AG20443 (cell line): ENCODE measurements at regions not wholly inside any gene's neighbourhood (a gene's known extent, or its start where the extent isn't known, plus 50 kb on each side); places are given as distances from the start of the nearest gene placed in this dataset.
"Not testable (repeated sequence)": the region's sequence is repeated elsewhere in the genome, so short reads cannot be mapped to it uniquely, and the experiment has no call there.

Experiments
- DNase-seq: peaks from one replicate; pipeline ENCODE4 v3.0.0; 2012; ENCODE audit warnings: low spot score, mixed read lengths

- no peak for DNase-seq
Observed at GRCh38 chr16:65622151-65622550, 500.3 kb upstream of the CDH11 start.

GRCh38 chr16:65621640-65622039 lies 499.8 kb upstream of the CDH11 start:
- DNase-seq = no peak

- DNase-seq = no peak
Observed at GRCh38 chr16:65619606-65620005, 497.7 kb upstream of the CDH11 start.

- DNase-seq = no peak
Observed at GRCh38 chr16:65618931-65619330, 497.1 kb upstream of the CDH11 start.

DNA sequence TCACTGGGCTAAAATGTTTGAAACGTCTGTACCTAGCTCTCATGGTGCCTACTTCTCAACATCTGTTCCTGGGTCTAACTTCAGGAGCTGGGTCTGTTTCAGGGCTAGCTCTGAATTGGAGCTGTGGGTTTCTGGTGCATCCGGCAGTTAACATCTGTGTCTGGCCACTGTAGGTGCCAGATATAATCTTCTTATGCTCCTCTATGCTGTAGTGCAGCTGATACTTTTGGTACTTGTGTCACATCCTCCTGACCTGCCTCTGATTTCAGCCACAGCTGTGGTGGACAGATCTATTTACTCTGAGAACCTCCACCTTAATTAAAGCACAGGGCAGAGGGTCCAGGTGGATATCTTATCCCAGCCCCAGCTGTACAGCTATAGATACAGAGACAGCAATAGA lies 496.5 kb upstream of the CDH11 start:
- no peak for DNase-seq

GRCh38 chr16:65617421-65617820 lies 495.6 kb upstream of the CDH11 start:
- no peak for DNase-seq

- no peak for DNase-seq
Observed at GRCh38 chr16:65608455-65608854, 486.6 kb upstream of the CDH11 start.

DNA sequence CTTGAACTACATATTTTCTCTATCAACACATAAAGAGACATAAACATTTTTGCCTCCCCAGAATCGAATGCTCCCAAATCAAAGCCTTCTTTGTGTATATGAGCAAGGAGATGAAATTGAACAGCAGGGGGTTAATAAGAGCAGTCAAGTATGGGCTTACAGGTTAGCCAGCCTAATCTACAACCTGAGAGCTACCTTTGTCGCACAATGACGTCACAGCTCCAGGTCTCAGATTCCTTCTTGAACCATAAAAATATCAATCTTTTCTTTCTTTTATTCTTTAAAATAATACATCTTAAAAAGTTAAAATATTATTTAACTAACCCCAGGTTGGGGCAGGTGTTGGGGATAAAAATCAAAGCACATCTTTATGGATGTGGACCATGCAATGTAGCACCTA lies 482.9 kb upstream of the CDH11 start:
- DNase-seq = no peak

GRCh38 chr16:65601781-65602180 lies 479.9 kb upstream of the CDH11 start:
- peak; percentile 45 for DNase-seq

- DNase-seq = no peak
Observed at GRCh38 chr16:65600629-65601028, 478.8 kb upstream of the CDH11 start.

DNA sequence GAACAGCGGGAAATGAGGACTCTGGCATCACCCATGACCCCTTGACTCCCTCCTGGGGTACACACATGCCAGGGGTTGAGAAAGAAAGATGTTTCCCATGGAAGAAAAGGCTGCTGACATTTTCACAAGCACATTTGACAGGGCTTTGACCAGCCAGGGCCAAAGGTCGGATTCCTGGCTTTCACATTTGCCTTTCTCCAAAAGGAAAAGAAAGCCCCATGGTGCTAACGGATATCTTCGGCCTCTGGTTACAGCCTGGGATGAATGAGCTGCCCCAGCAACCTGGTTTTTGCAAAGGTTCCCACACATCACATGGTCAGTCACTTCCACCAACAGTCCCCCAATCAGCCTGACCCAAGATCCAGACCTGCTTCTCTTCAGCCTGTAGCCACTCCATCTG lies 478.2 kb upstream of the CDH11 start:
- DNase-seq = no peak

- DNase-seq = no peak
Observed at GRCh38 chr16:65598621-65599020, 476.8 kb upstream of the CDH11 start.

DNA sequence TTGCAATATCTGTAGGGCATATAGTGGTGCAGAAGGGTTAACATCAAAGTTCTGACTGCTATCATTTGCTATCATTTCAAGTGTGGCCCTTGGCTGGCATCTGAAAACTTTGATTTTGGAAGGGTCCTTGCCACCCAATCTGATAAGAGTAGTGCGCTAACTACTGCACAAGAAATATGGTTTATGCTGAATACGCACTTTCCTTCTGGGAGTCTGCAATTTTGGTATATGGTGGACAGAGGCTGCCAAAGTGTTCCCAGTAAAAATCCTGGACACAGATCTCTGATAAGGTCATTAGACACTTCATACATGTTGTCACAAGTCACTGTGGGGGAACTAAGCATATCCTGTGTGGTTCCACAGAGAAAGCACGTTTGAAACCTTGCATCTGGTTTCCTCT lies 461.6 kb upstream of the CDH11 start:
- DNase-seq = no peak

- no peak for DNase-seq
Observed at GRCh38 chr16:65579050-65579449, 457.2 kb upstream of the CDH11 start.

- DNase-seq = no peak
Observed at GRCh38 chr16:65576631-65577030, 454.8 kb upstream of the CDH11 start.

GRCh38 chr16:65576139-65576538 lies 454.3 kb upstream of the CDH11 start:
- DNase-seq = no peak

GRCh38 chr16:65574326-65574966 lies 452.6 kb upstream of the CDH11 start:
- no peak for DNase-seq

GRCh38 chr16:65572156-65572555 lies 450.3 kb upstream of the CDH11 start:
- peak; percentile 80 for DNase-seq

DNA sequence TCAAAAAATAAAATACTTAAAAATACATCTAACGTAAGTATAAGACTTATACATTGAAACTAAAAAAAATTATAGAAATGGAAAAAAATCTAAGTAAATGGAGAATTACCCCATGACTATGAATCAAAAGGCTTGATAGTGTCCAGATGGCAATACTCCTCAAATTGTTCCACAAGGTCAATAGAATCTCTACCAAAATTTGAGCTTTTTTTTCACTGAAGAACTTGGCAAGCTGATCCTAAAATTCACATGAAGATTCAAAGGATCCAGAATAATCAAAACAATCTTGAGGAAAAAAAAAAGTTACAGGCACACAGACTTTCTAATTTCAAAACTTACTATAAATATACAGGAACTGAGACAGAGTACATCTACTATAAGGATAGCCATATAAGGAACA lies 448.4 kb upstream of the CDH11 start:
- no peak for DNase-seq

DNA sequence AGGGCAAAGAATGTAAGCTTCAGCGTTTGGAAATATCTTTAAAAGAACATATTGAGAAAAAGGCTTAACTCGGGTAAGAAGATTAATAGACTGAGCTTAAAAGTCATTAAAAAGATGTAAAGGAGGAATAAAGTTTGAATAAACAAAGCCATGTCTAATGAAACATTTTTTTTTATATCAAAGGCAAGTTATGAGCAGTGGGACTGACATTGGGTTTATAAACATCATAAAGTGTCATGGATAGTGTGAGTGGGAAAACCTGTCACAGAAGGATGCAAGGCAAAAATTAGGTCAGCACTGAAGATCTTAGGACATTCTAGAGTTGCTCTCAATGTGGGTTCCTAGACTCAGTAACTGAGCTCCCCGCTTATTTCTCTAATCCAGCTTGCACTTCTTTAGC lies 438.0 kb upstream of the CDH11 start:
- DNase-seq = no peak

DNA sequence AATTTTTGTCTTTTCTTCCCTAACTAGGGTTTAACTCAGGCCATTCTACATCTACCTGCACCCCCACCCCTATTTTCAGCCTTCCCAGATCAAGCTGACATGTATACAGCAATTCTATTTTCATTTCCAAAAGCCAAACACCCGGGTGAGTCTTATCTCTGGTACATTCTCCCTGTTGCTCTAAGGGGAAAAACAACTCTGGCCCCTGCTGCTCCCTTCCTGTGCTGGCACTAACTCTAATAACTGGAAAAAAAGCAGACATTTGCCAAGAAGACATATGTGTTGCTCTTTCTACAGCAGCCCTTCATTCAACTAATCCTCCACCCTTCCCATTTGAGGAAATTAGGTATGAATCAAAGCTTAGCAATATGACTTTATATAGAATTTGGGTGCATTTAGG lies 427.8 kb upstream of the CDH11 start:
- not testable (repeated sequence) for DNase-seq

- DNase-seq = peak; percentile 15
Observed at GRCh38 chr16:65548470-65548869, 426.6 kb upstream of the CDH11 start.

GRCh38 chr16:65547772-65548446 lies 426.0 kb upstream of the CDH11 start:
- DNase-seq = peak; percentile 88

DNA sequence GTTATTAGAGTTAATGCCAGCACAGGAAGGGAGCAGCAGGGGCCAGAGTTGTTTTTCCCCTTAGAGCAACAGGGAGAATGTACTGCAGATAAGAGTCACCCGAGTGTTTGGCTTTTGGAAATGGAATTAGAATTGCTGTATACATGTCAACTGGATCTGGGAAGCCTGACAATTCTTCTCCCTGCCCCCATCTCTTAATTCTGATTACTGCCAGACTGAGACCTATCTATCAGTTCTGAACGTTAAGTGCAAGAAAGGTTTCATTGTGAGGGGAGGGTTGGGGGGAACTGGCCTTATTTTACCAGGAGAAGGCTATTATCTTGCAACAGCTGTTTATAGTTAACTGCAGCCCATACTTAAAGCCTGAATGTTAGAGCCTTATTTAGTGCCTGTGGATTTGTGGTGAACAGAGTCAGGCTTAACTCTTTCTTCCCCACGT lies 424.5 kb upstream of the CDH11 start:
- DNase-seq = peak; percentile 32
